ENCODE measurements at regions not wholly inside any gene's neighbourhood (a gene's known extent, or its start where the extent isn't known, plus 50 kb on each side); places are given as distances from the start of the nearest gene placed in this dataset.

DNA sequence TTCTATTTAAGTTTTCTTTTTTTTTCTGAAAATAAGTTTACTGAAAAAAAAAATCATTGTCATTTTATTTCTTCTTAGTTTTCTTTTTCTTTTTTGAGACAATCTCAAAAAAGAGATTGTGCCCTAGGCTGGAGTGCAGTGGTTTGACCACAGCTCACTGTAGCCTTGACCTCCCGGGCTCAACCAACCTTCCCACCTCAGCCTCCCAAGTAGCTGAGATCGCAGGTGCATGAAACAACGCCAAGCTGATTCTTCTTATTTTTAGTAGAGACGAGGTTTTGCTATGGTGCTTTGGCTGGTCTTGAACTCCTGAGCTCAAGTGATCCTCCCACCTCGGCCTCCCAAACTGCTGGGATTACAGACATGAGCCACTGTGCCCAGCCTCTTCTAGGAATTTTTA is 65.7 kb upstream of the OSTN start:
- TF ChIP-seq, protein P1, sequence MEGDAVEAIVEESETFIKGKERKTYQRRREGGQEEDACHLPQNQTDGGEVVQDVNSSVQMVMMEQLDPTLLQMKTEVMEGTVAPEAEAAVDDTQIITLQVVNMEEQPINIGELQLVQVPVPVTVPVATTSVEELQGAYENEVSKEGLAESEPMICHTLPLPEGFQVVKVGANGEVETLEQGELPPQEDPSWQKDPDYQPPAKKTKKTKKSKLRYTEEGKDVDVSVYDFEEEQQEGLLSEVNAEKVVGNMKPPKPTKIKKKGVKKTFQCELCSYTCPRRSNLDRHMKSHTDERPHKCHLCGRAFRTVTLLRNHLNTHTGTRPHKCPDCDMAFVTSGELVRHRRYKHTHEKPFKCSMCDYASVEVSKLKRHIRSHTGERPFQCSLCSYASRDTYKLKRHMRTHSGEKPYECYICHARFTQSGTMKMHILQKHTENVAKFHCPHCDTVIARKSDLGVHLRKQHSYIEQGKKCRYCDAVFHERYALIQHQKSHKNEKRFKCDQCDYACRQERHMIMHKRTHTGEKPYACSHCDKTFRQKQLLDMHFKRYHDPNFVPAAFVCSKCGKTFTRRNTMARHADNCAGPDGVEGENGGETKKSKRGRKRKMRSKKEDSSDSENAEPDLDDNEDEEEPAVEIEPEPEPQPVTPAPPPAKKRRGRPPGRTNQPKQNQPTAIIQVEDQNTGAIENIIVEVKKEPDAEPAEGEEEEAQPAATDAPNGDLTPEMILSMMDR (IDR thresholded peaks at IDR 0.05), result no peak

DNA sequence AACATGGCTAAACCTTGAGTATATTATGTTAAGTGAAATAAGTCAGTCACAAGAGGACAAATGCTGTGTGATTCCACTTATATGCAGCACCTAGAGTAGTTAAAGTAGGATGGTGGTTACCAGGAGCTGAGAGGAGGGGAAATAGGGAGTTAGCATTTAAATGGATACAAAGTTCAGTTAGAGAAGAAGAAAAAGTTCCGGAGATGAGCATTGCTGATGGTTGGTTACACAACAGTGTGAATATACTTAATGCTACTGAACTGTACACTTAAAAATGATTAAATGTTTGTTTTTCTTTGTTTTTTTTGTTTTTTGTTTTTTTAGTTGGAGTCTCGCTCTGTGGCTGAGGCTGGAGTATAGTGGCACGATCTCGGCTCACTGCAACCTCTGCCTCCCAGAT is 67.7 kb upstream of the OSTN start:
- TF ChIP-seq, protein P1 (IDR thresholded peaks at IDR 0.05), result no peak

DNA sequence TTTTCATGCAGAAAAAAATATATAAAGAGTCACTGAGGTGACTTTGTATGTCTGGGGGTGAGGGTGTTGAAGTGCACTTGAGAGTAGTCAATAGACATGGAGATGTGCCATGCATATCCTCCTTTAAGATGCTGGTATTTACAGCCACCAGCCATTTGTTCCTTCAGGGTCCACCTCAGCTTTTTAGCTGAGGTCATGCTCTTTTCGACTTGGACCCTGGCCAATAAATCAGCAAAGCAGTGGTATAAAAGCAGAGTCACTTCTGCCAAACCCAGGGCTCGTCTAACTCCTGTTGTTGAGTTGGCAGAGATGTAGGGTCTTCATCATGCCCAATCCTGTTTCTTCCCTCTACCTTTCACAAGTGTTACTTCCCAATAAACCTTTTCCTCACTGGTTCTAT is 75.1 kb upstream of the OSTN start:
- TF ChIP-seq, protein P1 (IDR thresholded peaks at IDR 0.05), result no peak

DNA sequence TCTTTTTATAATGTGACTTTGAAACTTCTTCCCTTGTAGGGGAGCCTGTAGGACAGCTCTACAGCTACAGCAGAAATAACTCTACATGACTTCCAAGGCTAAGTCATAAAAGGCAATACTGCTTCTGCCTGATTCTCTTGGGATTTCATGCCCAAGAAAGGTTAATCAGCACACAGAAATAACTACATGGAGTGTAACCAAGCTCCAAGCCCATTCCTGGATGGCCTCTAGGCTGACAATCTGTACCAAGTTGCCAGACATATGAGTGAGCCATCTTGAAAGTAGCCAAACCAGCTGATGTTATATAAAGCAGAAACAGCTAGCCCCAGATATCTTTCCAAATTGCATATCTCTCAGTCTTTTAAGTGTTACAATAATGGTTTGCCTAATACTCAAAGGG is 75.8 kb upstream of the OSTN start:
- TF ChIP-seq, protein P1 (IDR thresholded peaks at IDR 0.05), result no peak

DNA sequence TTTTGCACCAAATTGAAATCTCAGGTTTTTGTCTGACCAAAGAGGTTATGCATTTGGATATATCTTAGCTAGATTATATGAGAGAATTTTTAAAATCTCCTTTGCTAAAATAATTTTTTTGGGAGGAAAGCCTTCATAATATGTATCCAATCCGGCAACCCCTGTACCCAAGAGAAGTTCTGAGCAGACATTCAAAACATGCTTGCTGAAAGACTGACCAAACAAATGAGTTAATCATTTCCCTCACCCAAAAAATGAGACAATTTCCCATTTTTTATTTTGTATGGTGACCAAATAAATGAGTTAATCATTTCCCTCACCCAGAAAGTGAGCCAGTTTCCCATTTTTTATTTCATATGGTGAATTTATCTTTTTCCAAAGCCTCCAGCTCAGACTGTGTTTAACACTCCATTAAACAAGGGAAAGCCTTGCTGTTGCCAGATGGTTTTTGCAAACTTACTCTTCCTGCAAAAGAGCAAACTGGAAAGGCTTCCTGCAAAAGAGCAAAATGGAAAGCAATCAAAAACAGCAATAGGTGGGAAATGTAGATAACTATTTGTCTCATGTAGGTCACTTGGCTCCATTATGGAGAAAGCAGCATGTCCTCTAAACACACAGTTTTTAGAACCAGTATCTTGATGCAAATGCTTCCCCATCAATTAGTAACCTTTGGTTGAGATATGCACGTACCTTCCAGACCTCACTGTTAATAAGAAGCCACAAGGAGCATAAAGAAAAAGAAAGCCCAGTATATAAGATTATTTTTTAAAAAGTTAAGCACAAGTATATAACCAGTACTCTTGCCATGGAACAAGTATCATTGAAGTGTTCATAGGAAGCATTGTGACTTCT is 78.4 kb upstream of the OSTN start:
- TF ChIP-seq, protein P1 (IDR thresholded peaks at IDR 0.05), result no peak

DNA sequence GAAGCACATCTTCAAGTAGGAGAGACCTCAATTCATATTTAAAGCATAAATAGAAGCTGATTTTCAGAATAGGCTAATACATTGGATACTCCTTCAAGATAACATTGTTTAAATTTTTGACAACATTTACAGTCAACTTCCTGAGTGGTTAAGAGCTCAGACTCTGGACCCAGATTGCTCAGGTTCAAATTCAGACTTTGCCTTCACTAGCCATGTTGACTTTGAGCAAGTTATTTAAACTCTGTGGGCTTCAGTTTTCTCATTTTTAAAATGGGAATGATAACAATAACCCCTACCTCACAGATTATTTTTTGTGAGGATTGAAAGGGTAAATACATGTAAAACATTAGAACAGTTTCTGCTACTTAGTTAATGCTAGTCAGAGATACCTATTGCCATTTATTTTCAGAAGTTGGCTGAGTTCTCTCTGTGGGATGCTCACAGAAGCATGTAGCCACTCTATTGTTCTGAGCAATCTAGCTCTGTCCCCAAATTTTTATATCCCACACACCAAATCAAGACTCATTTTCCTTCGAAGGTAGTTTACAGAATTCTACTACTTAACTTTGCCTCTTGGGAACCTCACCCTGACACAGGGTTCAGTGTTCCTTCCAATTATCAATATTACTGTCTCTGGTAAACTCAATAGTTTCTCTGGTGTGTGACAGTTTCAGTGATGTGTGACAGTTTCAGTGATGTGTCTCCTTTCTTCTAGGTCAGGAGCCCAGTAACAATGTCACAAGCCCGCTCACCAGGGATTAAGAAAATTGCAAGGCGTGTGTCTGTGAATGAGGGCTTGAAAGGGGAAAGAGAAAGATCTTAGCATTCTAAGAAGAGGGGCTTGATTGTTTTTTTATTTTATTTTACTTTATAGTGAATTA is 79.4 kb upstream of the OSTN start:
- TF ChIP-seq, protein P1 (IDR thresholded peaks at IDR 0.05), result no peak

DNA sequence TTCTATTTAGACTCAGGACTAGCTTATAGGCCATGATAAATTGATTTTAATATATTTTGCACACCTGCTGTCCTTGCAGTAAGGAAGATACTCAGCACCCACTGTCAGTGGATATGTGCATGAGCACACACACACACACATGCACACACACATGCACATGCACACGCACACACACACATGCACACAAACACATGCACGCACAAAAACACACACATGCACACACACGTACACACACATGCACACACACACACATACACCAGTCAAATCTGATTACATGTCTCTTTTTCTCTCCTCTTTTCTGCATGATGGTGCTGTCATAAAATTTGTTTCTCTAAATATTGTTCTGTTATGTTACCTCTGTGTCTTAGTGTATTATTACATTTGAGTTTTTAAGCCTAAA is 87.3 kb upstream of the OSTN start:
- TF ChIP-seq, protein P1 (IDR thresholded peaks at IDR 0.05), result no peak

All from LNCAP (cell line).